AG04450 (cell line): ENCODE measurements at regions not wholly inside any gene's neighbourhood (a gene's known extent, or its start where the extent isn't known, plus 50 kb on each side); places are given as distances from the start of the nearest gene placed in this dataset.

Experiments
- CTCF ChIA-PET: fragments of 300-600, 350-600 bp; formaldehyde crosslinking; extraction: SDS; loops from one replicate; lab custom pipeline; 2022; ENCODE audit warnings: antibody characterized with exemption, inconsistent platforms; lab: Charles Lee
- POLR2A ChIA-PET: fragments of 350-600 bp; formaldehyde crosslinking; extraction: SDS; loops from one replicate; lab custom pipeline; 2021; ENCODE audit warnings: antibody characterized with exemption, inconsistent platforms; lab: Yijun Ruan, JAX
- DNase-seq: peaks from one replicate; pipeline ENCODE4 v3.0.0-alpha.2; 2011; ENCODE audit warnings: low read depth, low spot score
- H3K27ac ChIP-seq: one replicate; pipeline ENCODE4 v1.5.1; 2012; ENCODE audit warnings: low read depth, low read length, control low read depth
- H3K27me3 ChIP-seq: one replicate; pipeline ENCODE4 v1.6.0; 2012; ENCODE audit warnings: low read length; ENCODE audit not compliant: control insufficient read depth, insufficient read depth
- H3K4me3 ChIP-seq: 2 replicates; pipeline ENCODE4 v1.5.1; 2011; ENCODE audit warnings: mild to moderate bottlenecking, low read depth, low read length, control low read depth
- H3K9me3 ChIP-seq: 2 replicates; pipeline ENCODE4 v1.5.1; 2012; ENCODE audit warnings: low read length; ENCODE audit not compliant: control insufficient read depth, insufficient read depth
- CTCF ChIP-seq: IDR thresholded peaks from 2 replicates; pipeline ENCODE4 v1.5.1; 2011; ENCODE audit warnings: low read depth, low read length, control low read depth, inconsistent platforms

GRCh38 chr2:172231508-172231907 lies 128.8 kb upstream of the DLX2 start:
- TF ChIP-seq CTCF = no peak
- ChIA-PET POLR2A (interaction anchor here (0.6 to 2.1 kb wide), 3 partner anchors 11 to 52 kb away, joined by 3 to 24 read pairs (median 3); no protein-coding TSS in a partner anchor), CTCF (interaction anchor here (0.7 to 2.8 kb wide), 3 partner anchors 104 to 253 kb away, joined by 3 to 10 read pairs (median 3); no protein-coding TSS in a partner anchor)

DNA sequence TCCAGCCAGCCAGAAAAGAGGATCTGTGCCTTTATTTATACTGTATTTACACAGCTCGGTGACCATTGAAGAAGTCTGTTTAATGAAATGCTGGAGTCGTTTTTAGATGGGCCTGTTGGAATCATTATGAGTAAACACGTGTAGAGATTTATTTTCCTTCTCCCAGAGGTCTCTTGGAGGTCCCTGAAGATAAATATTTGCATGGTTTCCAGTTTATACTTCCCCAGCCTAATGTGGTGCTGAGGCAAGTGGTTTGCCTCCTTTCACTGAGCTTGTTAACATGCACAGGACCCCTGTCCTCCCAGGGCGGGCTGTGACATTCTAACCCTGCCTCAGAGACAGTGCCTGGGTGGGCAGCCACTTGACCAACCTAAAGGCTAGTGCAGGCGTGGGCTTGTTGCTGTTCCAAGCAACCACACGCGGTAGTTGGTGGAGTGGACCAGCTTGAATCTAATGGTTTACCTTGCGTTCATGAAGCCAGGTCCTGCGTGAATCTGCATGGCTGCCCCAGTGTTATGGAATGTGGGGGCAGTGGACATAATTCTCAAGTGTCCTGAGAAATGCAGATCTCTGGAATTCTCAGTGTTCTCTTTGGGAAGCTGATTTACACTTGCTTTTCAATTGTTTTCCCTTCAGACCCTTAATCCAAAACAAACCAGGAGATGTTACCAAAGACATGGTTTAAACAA lies 130.2 kb upstream of the DLX2 start:
- TF ChIP-seq CTCF = no peak
- Histone ChIP-seq H3K4me3 (peak overlapping the region; percentile 22; the same call in 1 of the 2 replicates), H3K27ac (peak overlapping the region; percentile 39), H3K27me3 (peaks cover 2% of the 10 kb centered on the region), H3K9me3 (no peaks in the 10 kb centered on the region; the same call in 1 of the 2 replicates)
- no peak for DNase-seq
- POLR2A ChIA-PET = interaction anchor here (0.5 to 2.1 kb wide), 4 partner anchors 21 to 390 kb away, joined by 5 to 24 read pairs (median 6); no protein-coding TSS in a partner anchor
- CTCF ChIA-PET = interaction anchor here (1.2 kb wide), 1 partner anchor 105 kb away, joined by 3 read pairs; no protein-coding TSS in a partner anchor

More at GRCh38 chr2:172231508-172231907, 128.8 kb upstream of the DLX2 start:
- DNase-seq = no peak
- H3K9me3 ChIP-seq = no peaks in the 10 kb centered on the region; the same call in 1 of the 2 replicates
- no peak overlapping the region for H3K27ac ChIP-seq
- H3K4me3 ChIP-seq = no peak overlapping the region
- H3K27me3 ChIP-seq = peaks cover 2% of the 10 kb centered on the region

DNA sequence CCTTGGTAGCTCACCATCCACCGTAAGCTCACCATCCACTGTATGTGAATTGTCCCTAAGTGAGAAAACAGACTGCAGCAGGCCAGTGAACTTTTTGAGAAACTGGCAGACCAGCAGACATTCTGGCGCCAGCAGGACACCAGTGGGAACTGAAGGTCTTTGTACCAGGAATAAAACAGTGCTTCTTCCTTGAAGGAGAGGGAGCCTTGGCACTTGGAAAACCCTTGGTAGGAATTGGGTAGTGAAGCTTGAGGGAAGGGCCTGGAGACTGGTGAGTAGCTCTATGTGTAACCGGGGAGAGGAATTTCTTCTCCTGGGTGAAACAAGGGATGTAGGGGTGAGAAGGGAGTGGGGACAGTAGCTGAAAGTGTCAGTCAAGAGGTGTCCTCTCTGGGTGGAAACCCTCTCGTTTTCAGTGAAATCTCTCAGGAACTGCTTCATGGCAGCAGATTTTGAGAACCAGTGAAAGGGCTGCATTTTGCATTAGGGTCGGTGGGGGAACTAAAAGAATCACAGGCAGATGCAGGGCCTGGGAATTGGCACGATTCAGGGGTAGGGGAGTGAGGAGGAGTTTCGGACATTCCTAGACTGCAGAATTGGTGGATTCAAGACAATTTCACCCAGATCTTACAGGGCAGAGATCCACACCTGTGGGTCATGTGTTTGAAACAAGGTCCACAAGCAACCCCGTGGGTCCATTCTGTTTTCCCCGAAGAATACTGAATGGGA lies 131.5 kb upstream of the DLX2 start:
- no peak for DNase-seq
- no peak for TF ChIP-seq CTCF
- CTCF ChIA-PET = no interaction called here
- Histone ChIP-seq H3K9me3 (no peaks in the 10 kb centered on the region; the same call in 1 of the 2 replicates), H3K27ac (peak overlapping the region; percentile 21), H3K4me3 (no peak overlapping the region), H3K27me3 (peaks cover 2% of the 10 kb centered on the region)
- POLR2A ChIA-PET = no interaction called here

DNA sequence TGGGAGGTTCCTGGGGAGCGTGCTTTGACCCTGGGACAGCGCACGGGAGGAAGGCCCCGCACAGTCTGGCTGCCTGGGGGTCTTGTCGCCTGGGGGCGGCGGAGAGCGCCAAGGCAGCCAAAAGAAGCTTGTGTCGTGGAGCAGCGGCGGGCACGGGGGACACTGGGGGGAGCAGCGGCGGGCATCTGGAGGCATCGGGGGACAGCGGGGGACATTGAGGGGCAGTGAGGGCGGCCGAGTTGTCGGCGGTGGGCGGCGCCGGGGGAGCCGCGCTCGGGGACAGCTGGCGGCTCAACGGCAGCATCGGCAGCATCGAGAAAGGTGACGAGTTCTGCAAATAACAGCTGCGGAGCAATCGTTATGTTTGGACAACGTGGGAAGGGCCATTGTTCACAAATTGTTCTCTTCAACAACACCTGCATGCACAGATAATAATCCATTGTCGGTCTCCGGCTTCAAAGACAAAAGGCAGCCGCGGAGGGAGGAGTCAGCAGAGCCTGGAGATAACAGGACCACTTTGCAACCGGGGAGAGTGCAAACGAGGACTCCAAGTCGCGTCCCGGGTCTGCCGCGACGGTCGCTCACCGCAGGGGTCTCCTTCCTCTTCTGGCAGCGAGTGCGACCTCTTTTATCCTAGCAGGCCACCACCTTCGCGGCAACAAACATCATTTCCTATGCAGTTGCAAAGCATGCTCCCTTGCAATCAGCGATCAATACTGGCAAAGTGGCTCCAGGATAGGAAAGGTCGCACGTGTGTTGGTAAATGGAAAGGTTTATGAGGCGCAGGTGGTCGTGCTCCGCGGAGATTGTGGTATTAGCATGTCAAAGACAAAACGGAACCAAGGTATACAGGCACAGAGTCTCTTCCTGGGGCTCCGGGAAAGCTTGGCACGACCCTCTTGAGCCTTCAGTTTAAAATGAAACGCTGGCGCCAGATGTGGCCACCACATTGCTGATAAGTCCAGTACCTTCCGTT lies 132.3 kb upstream of the DLX2 start:
- Histone ChIP-seq H3K27ac (no peak overlapping the region), H3K27me3 (peaks cover 2% of the 10 kb centered on the region), H3K4me3 (peak overlapping the region; percentile 54), H3K9me3 (no peaks in the 10 kb centered on the region; the same call in 1 of the 2 replicates)
- no peak for DNase-seq
- POLR2A ChIA-PET = no interaction called here
- TF ChIP-seq CTCF = no peak
- CTCF ChIA-PET = interaction anchor here (0.6 kb wide), 1 partner anchor 192 kb away, joined by 4 read pairs; no protein-coding TSS in a partner anchor
